Ishikawa (cell line): ENCODE measurements at regions not wholly inside any gene's neighbourhood (a gene's known extent, or its start where the extent isn't known, plus 50 kb on each side); places are given as distances from the start of the nearest gene placed in this dataset.

Experiments used
- CEBPB ChIP-seq: IDR thresholded peaks from 2 replicates; pipeline ENCODE4 v1.6.1; 2012
- CREB1 ChIP-seq: IDR thresholded peaks from 2 replicates; pipeline ENCODE4 v1.6.1; 2012; ENCODE audit warnings: low read depth
- EGR1 ChIP-seq: IDR thresholded peaks from 2 replicates; pipeline ENCODE4 v1.6.1; 2012
- EP300 ChIP-seq: IDR thresholded peaks from 2 replicates; pipeline ENCODE4 v1.6.1; 2012; ENCODE audit warnings: borderline replicate concordance
- FOXM1 ChIP-seq: IDR thresholded peaks from 2 replicates; pipeline ENCODE4 v1.6.1; 2012; ENCODE audit warnings: low read depth, borderline replicate concordance
- MAX ChIP-seq: IDR thresholded peaks from 2 replicates; pipeline ENCODE4 v1.6.1; 2012
- NFIC ChIP-seq: IDR thresholded peaks from 2 replicates; pipeline ENCODE4 v1.6.1; 2012
- RAD21 ChIP-seq: IDR thresholded peaks from 2 replicates; pipeline ENCODE4 v1.6.1; 2012; ENCODE audit warnings: low read depth
- REST ChIP-seq: IDR thresholded peaks from 2 replicates; pipeline ENCODE4 v1.6.1; 2012; ENCODE audit warnings: low read depth, mild to moderate bottlenecking
- TAF1 ChIP-seq: IDR thresholded peaks from 2 replicates; pipeline ENCODE4 v1.6.1; 2012; ENCODE audit warnings: low read depth, mild to moderate bottlenecking
- TCF12 ChIP-seq: IDR thresholded peaks from 2 replicates; pipeline ENCODE4 v1.6.1; 2012; ENCODE audit warnings: low read depth
- TEAD4 ChIP-seq: IDR thresholded peaks from 2 replicates; pipeline ENCODE4 v1.6.1; 2012
- USF1 ChIP-seq: IDR thresholded peaks from 2 replicates; pipeline ENCODE4 v1.6.1; 2012
- YY1 ChIP-seq: IDR thresholded peaks from 2 replicates; pipeline ENCODE4 v1.6.1; 2012; ENCODE audit warnings: low read depth
- ZBTB7A ChIP-seq: IDR thresholded peaks from 2 replicates; pipeline ENCODE4 v1.6.1; 2012; ENCODE audit warnings: low read depth

DNA sequence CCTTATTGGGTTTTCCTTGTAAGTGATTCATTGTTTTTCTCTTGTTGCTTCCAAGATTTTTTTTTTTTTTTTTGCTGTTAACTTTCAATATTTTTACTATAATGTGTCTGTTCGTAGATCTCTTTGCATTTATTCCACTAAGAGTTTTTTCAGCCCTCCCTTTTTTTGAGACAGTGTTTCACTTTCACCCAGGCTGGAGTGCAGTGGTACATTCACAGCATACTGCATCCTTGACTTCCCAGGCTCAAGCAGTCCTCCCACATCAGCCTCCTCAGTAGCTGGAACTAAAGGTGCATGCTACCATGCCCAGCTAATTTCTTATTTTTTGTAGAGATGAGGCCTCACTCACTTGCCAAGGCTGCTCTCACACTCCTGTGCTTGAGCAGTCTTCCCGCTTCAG is 1282.0 kb upstream of the CNTN5 start:
- TF ChIP-seq YY1 (no peak), TCF12 (no peak), EGR1 (no peak), ZBTB7A (no peak), MAX (no peak), TEAD4 (no peak), USF1 (no peak), TAF1 (no peak), CEBPB (no peak), EP300 (no peak), REST (no peak), RAD21 (no peak)

GRCh38 chr11:97739932-97740800 is 1280.6 kb upstream of the CNTN5 start:
- TF ChIP-seq EP300 = no peak
- TF ChIP-seq TEAD4 = no peak
- no peak for TF ChIP-seq YY1
- no peak for TF ChIP-seq RAD21
- no peak for TF ChIP-seq NFIC
- no peak for TF ChIP-seq CREB1
- TF ChIP-seq FOXM1 = no peak
- TF ChIP-seq CEBPB = no peak
- TF ChIP-seq REST = no peak
- no peak for TF ChIP-seq USF1
- TF ChIP-seq EGR1 = no peak
- TF ChIP-seq TAF1 = no peak

- no peak for TF ChIP-seq CEBPB
- no peak for TF ChIP-seq MAX
- TF ChIP-seq TAF1 = no peak
- no peak for TF ChIP-seq TEAD4
- no peak for TF ChIP-seq EGR1
- no peak for TF ChIP-seq TCF12
- TF ChIP-seq USF1 = no peak
Measured at GRCh38 chr11:97740801-97741151, 1280.0 kb upstream of the CNTN5 start.

DNA sequence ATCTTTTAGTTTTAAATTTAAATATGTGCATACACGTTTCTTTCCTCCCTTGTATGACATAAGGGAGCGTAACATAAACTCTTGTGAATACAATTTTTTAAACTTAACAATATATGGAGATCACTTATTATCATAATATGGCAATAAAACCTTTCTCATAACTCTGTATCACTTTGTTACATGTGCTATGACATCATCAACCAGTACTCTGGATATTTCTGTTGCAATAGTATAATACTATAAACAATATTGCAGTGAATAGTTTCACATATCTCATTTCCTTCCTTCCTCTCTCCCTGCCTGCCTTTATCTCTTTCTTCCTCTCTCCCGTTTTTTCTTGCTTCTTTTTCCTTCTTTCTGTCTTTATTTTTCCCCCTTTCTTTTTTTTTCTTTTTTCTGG is 1278.0 kb upstream of the CNTN5 start:
- no peak for TF ChIP-seq CEBPB
- TF ChIP-seq RAD21 = no peak
- TF ChIP-seq EP300 = no peak
- TF ChIP-seq USF1 = no peak
- no peak for TF ChIP-seq ZBTB7A

- TF ChIP-seq TCF12 (no peak), REST (no peak), NFIC (no peak), FOXM1 (no peak), EGR1 (no peak), RAD21 (no peak)
Measured at GRCh38 chr11:97743205-97743742, 1277.5 kb upstream of the CNTN5 start.
